LNCaP clone FGC (cell line): ENCODE measurements at regions not wholly inside any gene's neighbourhood (a gene's known extent, or its start where the extent isn't known, plus 50 kb on each side); places are given as distances from the start of the nearest gene placed in this dataset.
A peak's percentile ranks its signal among the peaks of the same experiment; 100 is the strongest.

Experiments used
- DNase-seq: peaks from one replicate; pipeline ENCODE4 v3.0.0-alpha.2; 2011; ENCODE audit warnings: low read depth
- H3K4me3 ChIP-seq: 2 replicates; pipeline ENCODE4 v1.5.1; 2011; ENCODE audit warnings: mild to moderate bottlenecking, low read depth, low read length, control low read depth
- TF ChIP-seq, protein P1 (sequence below): IDR thresholded peaks from 2 replicates; pipeline ENCODE4 v1.5.1; 2012; ENCODE audit warnings: mild to moderate bottlenecking; ENCODE audit not compliant: control insufficient read depth, insufficient read depth; ENCODE audit errors: extremely low read depth

GRCh38 chr9:129385211-129385934, 207.3 kb upstream of the IER5L start:
- H3K4me3 ChIP-seq = no peak overlapping the region
- DNase-seq = no peak
- TF ChIP-seq, protein P1, sequence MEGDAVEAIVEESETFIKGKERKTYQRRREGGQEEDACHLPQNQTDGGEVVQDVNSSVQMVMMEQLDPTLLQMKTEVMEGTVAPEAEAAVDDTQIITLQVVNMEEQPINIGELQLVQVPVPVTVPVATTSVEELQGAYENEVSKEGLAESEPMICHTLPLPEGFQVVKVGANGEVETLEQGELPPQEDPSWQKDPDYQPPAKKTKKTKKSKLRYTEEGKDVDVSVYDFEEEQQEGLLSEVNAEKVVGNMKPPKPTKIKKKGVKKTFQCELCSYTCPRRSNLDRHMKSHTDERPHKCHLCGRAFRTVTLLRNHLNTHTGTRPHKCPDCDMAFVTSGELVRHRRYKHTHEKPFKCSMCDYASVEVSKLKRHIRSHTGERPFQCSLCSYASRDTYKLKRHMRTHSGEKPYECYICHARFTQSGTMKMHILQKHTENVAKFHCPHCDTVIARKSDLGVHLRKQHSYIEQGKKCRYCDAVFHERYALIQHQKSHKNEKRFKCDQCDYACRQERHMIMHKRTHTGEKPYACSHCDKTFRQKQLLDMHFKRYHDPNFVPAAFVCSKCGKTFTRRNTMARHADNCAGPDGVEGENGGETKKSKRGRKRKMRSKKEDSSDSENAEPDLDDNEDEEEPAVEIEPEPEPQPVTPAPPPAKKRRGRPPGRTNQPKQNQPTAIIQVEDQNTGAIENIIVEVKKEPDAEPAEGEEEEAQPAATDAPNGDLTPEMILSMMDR = no peak

GRCh38 chr9:129384491-129385210, 206.6 kb upstream of the IER5L start:
- no peak overlapping the region for H3K4me3 ChIP-seq
- no peak for DNase-seq
- TF ChIP-seq, protein P1 = no peak

DNA sequence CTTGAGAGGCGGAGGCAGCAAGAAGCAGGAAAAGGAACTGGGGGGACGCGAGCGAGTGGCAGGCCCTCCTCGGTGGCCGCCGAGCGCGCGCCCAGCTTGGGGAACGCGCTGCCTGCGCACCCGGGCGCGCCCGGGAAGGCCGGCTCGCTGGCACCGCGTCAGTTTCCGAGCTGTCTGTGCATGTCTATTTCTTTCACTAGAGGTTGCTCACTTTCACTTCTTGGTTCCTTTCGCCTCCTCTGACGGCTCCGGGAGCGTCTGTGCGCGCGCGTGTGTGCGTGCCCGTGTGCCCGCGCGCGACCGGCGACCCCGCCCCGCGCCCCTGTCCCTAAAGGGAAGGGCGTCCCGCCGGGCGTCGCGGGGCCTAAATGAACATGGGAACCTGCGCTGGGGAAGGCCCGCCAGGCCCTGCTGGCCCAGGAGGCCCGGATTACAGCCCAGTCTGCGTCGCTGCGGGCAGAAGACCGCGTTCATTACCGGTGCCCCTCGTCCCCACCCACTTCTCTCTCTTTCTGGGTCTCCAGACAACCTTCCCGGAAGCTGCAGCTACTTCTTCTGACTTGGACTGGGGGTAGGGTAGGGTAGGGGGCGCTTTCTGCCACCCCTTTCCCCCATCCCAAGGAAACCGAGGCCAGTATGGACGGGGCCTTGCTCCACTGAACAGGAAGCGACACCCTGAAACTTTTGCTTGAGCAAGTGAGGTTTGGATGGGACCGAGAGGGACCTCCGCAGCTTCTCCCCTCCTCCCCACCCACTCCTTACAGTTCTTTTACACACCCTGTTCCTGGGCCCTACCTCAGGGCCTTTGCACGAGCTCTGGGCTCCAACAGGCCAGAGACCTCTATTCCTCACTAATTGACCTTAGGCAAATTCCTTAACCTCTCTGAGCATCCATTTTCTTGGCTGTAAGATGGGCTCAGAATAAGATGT, 205.8 kb upstream of the IER5L start:
- DNase-seq = peak; percentile 33
- TF ChIP-seq, protein P1 = 0 out of 2 replicates have a peak, but pooled peaks have one; percentile 11
- H3K4me3 ChIP-seq = peak overlapping the region; percentile 45

DNA sequence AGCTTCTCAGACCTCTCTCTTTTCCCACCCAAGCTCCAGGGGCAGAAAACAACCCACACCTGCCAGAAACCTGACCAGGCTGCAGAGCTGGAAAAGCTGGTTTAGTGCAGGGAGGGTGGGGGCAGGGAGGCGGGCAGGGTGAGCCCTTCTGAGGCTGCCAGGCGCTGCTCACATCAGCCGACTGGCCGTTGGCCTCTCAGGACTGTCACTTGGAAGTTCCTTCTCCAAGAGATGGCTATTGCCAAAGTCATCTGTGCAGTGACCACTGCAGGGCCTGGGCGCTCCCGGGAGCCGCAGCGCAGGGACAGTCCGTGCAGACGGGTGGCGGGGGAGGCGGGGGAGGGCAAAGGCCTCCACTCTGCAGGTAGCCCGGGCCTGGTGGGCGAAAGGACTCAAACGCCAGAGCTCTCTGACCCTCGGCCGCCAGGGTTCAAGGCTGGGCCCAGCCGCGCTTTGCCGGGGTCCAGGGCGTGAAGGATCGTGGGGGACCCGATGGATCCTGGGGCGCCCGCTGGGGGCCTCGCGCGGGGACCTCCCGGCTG, 205.0 kb upstream of the IER5L start:
- TF ChIP-seq, protein P1 = no peak
- peak overlapping the region; percentile 45 for H3K4me3 ChIP-seq
- peak; percentile 91 for DNase-seq

DNA sequence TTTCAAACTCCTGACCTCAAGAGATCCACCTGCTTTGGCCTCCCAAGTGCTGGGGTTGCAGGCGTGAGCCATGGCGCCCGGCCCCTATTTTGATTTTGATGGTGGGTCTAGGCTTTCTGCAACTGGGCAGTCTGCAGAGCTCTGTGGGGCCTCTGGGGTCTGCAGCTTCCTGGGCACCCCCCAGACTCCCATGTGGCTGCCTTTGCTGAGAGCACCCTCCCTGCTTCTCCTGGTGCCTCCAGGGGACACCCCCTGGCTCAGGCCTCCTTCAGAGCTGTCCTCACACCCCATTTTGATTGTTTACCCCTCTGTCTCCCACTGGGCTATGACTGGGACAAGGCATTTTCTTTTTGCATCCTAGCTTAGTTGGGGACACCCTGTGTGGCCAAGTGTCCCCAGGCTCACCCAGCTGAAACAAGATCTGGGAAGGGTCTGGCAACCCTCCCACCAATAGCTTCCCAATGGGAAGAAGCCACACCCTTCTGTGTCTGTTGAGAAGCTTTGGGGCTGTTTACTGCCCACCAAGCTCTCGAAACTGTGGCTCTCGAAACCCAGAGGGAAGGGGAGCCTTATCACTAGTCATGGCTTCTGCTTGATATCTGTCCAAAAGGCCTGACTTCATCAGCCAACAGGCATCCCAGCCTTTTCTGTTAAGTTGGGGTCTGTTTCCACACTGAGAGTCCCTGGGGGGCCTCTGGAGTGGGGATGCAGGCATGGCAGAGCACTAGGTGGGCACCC, 204.4 kb upstream of the IER5L start:
- TF ChIP-seq, protein P1 = no peak
- DNase-seq = no peak
- peak overlapping the region; percentile 45 for H3K4me3 ChIP-seq

GRCh38 chr9:129381481-129381957, 203.5 kb upstream of the IER5L start:
- no peak for DNase-seq
- TF ChIP-seq, protein P1 = no peak
- no peak overlapping the region for H3K4me3 ChIP-seq
